GM10248 (cell line): ENCODE measurements at regions not wholly inside any gene's neighbourhood (a gene's known extent, or its start where the extent isn't known, plus 50 kb on each side); places are given as distances from the start of the nearest gene placed in this dataset.

Experiments
- CTCF ChIA-PET: fragments of 300-600 bp; sonication (Branson Sonifier 250); formaldehyde crosslinking; extraction: SDS; loops from one replicate; lab custom pipeline; 2021; ENCODE audit warnings: antibody characterized with exemption; lab: Yijun Ruan, JAX
- POLR2A ChIA-PET: fragments of 350-650 bp; sonication (Branson Sonifier 250); formaldehyde crosslinking; extraction: SDS; loops from one replicate; lab custom pipeline; 2020; ENCODE audit warnings: antibody characterized with exemption; lab: Yijun Ruan, JAX
- DNase-seq: peaks from one replicate; pipeline ENCODE4 v3.0.0; 2012; ENCODE audit errors: extremely low spot score
- TF ChIP-seq, protein P1 (sequence below): IDR thresholded peaks from 2 replicates; pipeline ENCODE4 v1.5.1; 2012; ENCODE audit warnings: mild to moderate bottlenecking, low read depth; ENCODE audit errors: extremely low read depth, missing control alignments, control extremely low read depth

DNA sequence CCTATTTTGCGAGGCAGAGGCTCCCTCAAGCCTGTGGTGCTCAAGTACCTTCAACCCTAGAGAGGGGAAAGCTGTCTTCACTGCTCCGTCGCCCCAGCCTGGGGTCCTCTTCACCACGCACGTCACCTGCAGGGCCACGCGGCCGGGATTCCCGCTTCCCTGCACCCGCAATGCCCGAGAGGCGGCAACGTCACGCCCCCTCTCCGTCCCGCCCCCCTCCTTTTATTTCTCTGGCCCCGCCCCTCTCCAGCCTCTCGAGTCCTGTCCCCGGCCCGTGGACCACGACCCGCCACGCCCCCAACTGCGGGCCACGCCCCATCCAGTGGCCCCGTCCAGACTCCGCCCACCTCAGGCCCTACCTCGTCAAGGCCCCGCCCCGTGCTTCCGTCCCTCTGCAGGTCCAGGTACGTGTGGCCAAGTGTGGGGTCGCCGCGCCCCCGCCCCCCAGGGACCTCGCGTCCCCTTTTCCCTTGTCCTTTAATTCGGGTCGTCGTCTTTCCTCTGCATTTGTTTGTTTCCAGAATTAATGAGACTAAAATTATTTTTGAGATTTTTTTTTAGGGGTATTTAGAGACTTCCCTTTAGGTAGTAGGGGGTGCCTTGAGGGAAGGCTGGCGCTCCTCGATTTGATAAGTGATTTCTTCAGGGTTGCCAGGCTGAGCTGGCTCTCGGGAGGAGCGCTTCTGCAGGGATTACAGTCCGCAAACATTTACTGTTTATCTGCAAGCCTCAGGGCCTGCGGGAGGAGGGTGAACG lies 69.8 kb upstream of the BAIAP2L1 start:
- no peak for DNase-seq
- TF ChIP-seq, protein P1, sequence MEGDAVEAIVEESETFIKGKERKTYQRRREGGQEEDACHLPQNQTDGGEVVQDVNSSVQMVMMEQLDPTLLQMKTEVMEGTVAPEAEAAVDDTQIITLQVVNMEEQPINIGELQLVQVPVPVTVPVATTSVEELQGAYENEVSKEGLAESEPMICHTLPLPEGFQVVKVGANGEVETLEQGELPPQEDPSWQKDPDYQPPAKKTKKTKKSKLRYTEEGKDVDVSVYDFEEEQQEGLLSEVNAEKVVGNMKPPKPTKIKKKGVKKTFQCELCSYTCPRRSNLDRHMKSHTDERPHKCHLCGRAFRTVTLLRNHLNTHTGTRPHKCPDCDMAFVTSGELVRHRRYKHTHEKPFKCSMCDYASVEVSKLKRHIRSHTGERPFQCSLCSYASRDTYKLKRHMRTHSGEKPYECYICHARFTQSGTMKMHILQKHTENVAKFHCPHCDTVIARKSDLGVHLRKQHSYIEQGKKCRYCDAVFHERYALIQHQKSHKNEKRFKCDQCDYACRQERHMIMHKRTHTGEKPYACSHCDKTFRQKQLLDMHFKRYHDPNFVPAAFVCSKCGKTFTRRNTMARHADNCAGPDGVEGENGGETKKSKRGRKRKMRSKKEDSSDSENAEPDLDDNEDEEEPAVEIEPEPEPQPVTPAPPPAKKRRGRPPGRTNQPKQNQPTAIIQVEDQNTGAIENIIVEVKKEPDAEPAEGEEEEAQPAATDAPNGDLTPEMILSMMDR: no peak
- ChIA-PET CTCF (interaction anchor here (0.8 kb wide), 1 partner anchor 10 kb away, joined by 3 read pairs; no protein-coding TSS in a partner anchor), POLR2A (no interaction called here)

DNA sequence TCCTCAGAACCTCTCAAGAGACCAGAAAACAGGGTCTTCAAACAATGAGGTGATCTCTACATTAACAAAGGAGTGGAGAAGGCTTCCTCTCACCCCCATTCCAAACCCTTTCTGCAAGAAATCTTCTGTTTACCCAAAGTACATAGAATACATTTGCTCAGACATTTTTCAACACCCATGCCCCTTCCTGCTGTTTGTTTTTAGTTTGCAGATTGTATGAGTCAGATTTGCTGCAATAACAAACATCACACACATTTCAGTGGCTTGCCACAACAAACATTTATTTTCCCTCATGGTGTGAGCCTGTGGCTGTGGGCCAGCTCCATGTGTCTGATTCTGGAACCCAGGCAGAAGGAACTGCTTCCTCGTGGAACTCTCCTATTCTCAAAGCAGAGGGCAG lies 68.2 kb upstream of the BAIAP2L1 start:
- DNase-seq: no peak
- CTCF ChIA-PET: no interaction called here
- POLR2A ChIA-PET: no interaction called here
- TF ChIP-seq, protein P1: no peak

DNA sequence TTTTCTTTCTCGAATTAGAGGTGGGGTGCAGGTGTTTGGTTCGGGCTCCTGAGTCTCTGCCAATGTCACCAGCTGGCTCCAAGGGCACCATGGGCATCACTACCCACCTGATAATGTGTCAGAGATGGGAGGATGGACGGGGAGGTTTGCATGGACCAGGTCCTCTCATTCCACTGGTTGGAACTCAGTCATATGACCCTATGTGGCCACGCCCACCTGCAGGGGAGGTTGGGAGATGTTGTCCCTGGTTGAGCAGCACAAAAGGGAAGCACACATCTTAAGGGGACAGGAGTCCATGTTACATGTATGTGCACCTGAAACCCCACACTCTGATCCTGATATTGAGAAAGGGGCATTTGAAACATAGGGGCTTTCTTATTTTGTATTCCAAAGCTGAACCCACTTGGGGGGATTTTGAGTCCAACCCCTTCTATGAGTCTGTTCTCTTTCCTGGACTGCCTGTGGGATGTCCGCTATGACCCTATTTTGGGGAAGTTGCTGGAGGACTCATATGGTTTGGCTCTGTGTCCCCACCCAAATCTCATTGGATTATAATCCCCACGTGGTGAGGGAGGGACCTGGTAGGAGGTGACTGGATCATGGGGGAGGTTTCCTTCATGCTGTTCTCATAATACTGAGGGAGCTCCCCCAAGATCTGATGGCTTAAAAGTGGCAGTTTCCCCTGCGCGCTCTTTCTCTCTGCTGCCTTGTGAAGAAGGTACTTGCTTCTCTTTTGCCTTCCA lies 66.9 kb upstream of the BAIAP2L1 start:
- CTCF ChIA-PET: no interaction called here
- TF ChIP-seq, protein P1: no peak
- DNase-seq: no peak
- POLR2A ChIA-PET: no interaction called here

DNA sequence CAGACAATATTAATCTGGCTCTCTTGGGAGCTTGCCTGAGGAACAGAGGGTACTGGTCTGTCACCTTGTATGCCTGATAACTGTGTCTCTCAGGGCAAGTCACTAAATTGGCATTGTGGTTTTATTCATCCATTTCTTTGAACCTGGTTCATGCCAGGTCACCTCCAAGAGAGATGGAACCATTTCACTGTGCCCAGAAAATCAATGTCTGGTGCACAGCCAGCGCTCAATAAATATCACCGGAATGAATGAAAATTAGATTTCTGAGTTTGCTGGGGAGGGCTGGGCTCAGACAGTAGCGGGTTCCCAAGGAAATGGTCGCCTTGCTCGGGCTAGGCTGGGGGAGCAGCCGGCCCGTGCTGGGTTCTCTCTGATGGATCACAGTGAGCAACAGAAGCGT lies 64.1 kb upstream of the BAIAP2L1 start:
- ChIA-PET POLR2A (no interaction called here), CTCF (no interaction called here)
- DNase-seq: no peak
- TF ChIP-seq, protein P1: no peak

DNA sequence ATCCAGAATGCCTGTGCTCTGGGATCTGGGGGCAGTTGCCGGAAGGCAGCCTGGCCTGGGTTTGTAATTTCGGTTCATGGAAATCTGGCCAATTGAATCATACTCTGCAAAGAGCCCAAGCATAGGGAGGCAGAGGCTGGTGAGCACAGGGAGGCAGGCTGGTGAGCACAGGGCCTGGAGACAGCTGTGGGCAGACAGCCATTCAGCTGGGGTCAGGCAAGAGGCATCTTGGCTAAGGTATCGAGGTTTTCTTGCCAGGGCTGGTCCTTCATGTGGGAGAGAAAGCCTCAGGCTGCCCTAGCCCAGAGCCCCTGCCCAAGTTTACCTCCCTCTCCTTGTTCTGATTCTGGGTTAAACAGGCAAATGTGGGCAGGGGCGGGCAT lies 63.7 kb upstream of the BAIAP2L1 start:
- CTCF ChIA-PET: interaction anchor here (1.4 kb wide), 1 partner anchor 372 kb away, joined by 3 read pairs; no protein-coding TSS in a partner anchor
- TF ChIP-seq, protein P1: no peak
- no peak for DNase-seq
- POLR2A ChIA-PET: no interaction called here

DNA sequence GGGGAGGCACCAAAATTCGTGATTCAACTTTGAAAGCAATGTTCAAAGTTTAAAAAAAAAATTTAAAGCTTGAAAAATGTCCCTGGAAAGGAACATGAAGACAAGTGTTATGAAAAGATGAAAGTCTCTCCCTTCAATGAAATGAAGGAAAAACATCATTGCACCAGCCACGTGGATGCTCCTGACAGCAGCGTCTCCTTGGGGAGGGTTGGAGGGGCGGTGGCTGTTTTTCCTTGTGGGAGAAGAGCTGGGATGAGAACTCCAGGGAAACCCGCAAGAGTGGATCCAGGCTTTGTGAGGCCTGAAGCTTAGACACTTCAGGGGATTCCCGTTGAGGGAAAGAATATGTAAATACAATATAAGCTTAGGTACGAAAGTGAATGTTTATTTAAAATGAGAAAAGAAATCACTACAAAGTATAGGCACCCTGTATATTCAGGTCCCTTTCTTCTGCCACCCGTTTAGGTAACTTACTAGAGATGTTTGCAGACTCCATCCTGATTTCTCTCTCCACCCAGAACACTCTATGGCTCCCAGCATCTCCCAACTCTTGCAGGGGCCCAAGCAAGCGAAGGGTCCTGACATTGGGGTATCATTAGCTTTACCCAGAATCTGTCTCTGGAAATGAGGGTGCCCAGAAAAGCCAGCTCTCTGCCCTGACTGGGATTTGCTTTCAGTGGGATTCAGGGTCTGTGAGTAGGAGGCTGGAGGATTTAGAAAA lies 63.1 kb upstream of the BAIAP2L1 start:
- TF ChIP-seq, protein P1: no peak
- no peak for DNase-seq
- ChIA-PET POLR2A (no interaction called here), CTCF (interaction anchor here (0.9 to 1.6 kb wide), 3 partner anchors 9 to 377 kb away, joined by 3 to 4 read pairs (median 4); no protein-coding TSS in a partner anchor)
